Tibial nerve (tissue), 4 donors: ENCODE measurements at regions not wholly inside any gene's neighbourhood (a gene's known extent, or its start where the extent isn't known, plus 50 kb on each side); places are given as distances from the start of the nearest gene placed in this dataset.

Experiments
- DNase-seq, 2 donors: peaks; one replicate each; pipeline ENCODE4 v3.0.0-alpha.2; 2019; ENCODE audit warnings: low spot score in 2 of 2
- H3K27ac ChIP-seq, 4 donors: fragments of 200-600 bp; sonication (generic) in 3 of 4; one replicate each; pipeline ENCODE4 v1.5.1; 2017 to 2019; ENCODE audit warnings: mild to moderate bottlenecking in 1 of 4
- H3K27me3 ChIP-seq, 2 donors: fragments of 200-600 bp; sonication (generic) in 1 of 2; one replicate each; pipeline versions ENCODE4 v1.5.1 to v1.6.0; 2017 to 2019
- H3K36me3 ChIP-seq, 3 donors: fragments of 200-600 bp; sonication (generic); one replicate each; pipeline ENCODE4 v1.5.1; 2018 to 2019
- H3K4me1 ChIP-seq, 4 donors: fragments of 200-600 bp; sonication (generic) in 3 of 4; one replicate each; pipeline ENCODE4 v1.5.1; 2017 to 2019
- H3K4me3 ChIP-seq, 4 donors: fragments of 200-600 bp; sonication (generic) in 3 of 4; one replicate each; pipeline ENCODE4 v1.5.1; 2017 to 2019; ENCODE audit warnings: mild to moderate bottlenecking in 1 of 4, moderate library complexity in 1 of 4
- H3K9me3 ChIP-seq, 4 donors: fragments of 200-600 bp; sonication (generic) in 3 of 4; one replicate each; pipeline ENCODE4 v1.5.1; 2017 to 2019
- EP300 ChIP-seq, 2 donors: sonication (generic); formaldehyde crosslinking; IDR thresholded peaks; one replicate each; pipeline ENCODE4 v1.6.1; 2017; ENCODE audit warnings: antibody characterized with exemption in 2 of 2, mild to moderate bottlenecking in 1 of 2
- POLR2A ChIP-seq, 2 donors: fragments of 450-650 bp; IDR thresholded peaks; one replicate each; pipeline ENCODE4 v1.6.1; 2017; ENCODE audit warnings: antibody characterized with exemption in 2 of 2, mild to moderate bottlenecking in 2 of 2, moderate library complexity in 2 of 2
- WGBS, 2 donors: methylation state at CpG; one replicate each; pipeline ENCODE4 v1.1.5; 2018; 5-methylcytosine and 5-hydroxymethylcytosine counted together
- TF ChIP-seq, protein P1 (sequence below), 5 experiments: fragments of 200-600 bp in 3 of 5; fragments of 450-650 bp in 2 of 5; sonication (generic) in 3 of 5; IDR thresholded peaks; one replicate each; pipeline ENCODE4 v1.5.1; 2016 to 2019; ENCODE audit warnings: antibody characterized with exemption in 5 of 5, mild to moderate bottlenecking in 3 of 5, moderate library complexity in 2 of 5

DNA sequence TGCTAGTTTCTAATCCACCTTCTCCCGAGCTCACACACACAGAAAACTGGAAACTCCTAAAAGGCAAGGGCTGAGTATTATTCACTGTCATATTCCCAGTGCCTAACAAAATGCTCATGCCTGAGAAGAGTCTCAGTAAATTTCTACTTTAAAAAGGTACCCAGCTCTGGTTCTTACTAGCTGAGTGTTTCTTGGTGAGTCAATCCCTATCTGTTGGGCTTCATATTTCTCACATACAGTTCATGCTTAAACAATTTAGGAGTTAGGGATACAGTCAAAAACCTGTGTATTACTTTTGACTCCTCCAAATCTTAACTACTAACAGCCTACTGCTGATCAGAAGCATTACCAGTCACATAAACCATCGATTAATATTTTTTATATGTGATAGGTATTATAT, 204.9 kb downstream of the EN1 start:
- Histone ChIP-seq H3K4me3 (no peak overlapping the region), H3K36me3 (no peaks in the 10 kb centered on the region), H3K9me3 (no peaks in the 10 kb centered on the region), H3K27me3 (no peaks in the 10 kb centered on the region), H3K27ac (no peak overlapping the region), H3K4me1 (no peaks in the 10 kb centered on the region)
- 77 to 81% methylated on average over 2 of the region's 2 CpGs for WGBS, 2 donors
- no peak for DNase-seq
- TF ChIP-seq, protein P1, sequence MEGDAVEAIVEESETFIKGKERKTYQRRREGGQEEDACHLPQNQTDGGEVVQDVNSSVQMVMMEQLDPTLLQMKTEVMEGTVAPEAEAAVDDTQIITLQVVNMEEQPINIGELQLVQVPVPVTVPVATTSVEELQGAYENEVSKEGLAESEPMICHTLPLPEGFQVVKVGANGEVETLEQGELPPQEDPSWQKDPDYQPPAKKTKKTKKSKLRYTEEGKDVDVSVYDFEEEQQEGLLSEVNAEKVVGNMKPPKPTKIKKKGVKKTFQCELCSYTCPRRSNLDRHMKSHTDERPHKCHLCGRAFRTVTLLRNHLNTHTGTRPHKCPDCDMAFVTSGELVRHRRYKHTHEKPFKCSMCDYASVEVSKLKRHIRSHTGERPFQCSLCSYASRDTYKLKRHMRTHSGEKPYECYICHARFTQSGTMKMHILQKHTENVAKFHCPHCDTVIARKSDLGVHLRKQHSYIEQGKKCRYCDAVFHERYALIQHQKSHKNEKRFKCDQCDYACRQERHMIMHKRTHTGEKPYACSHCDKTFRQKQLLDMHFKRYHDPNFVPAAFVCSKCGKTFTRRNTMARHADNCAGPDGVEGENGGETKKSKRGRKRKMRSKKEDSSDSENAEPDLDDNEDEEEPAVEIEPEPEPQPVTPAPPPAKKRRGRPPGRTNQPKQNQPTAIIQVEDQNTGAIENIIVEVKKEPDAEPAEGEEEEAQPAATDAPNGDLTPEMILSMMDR (IDR thresholded peaks at IDR 0.05), result no peak
- TF ChIP-seq POLR2A (IDR thresholded peaks at IDR 0.05) (no peak), EP300 (IDR thresholded peaks at IDR 0.05) (no peak)

DNA sequence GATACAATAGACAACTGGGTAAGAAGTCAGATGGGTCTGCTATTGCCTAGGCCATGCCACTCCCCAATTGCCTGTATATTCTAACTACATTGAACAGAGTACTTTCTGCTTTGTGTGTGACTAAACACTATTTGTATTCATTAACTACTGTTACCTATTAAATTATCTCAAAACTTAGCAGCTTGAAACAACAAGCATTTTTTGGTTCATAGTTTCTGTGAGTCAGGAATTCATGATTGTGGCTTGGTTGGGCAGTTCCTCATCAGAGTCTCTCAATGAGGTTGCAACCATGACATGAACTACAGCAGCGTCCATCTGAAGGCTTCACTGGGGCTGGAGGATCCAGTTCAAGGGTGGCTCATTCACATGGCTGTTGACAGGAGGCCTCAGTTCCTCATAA, 205.7 kb downstream of the EN1 start:
- H3K4me1 ChIP-seq, result no peaks in the 10 kb centered on the region
- TF ChIP-seq EP300 (IDR thresholded peaks at IDR 0.05), result no peak
- TF ChIP-seq POLR2A (IDR thresholded peaks at IDR 0.05), result no peak
- TF ChIP-seq, protein P1 (IDR thresholded peaks at IDR 0.05), result no peak
- no peak overlapping the region for H3K4me3 ChIP-seq
- H3K9me3 ChIP-seq, result peaks cover 0 to 4% (median 0%) of the 10 kb centered on the region in 4 donors
- H3K27me3 ChIP-seq, result no peaks in the 10 kb centered on the region
- WGBS, 2 donors, result 67 to 74% methylated on average over 1 of the region's 1 CpG
- DNase-seq, result no peak
- no peak overlapping the region for H3K27ac ChIP-seq
- no peaks in the 10 kb centered on the region for H3K36me3 ChIP-seq

DNA sequence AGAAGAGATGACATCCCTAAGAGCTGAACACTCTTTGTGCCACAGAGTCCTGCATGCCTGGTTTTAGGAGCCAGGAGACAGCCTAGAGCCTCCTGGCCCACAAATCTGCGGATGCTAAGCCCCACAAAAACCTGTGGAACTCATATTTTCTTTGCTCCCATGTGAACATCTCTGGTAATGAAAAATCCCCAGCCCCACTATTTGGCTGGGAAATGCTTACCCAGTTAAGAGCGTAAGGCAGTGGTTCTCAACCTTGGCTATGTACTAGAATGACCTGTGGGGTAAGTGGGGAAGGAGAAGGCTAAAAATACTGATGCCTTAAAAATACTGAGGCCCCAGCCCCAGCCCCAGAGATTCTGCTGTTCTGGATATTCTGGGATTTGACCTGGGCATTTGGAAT, 208.1 kb downstream of the EN1 start:
- no peak overlapping the region for H3K27ac ChIP-seq

DNA sequence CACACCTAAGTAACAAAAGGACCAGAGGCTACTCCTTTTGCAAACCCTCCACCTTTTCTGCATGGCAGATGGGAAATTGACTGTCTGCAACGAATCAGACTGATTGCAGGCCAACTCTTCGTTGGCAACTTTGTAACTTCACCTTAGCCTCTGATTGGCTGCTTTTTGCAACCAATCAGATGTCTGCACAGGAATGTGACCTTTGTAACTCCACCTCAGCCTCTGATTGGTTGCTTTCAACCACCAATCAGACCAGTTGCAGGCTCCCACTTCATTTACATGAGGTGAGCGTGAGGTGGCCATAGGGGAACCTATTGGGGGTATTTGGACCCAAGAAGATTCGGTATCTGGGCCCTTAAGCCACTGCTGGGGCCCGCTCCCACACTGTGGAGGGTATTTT, 209.0 kb downstream of the EN1 start:
- Histone ChIP-seq H3K4me1 (no peaks in the 10 kb centered on the region), H3K27ac (no peak overlapping the region), H3K4me3 (no peak overlapping the region), H3K27me3 (no peaks in the 10 kb centered on the region), H3K9me3 (peaks cover 0 to 4% (median 0%) of the 10 kb centered on the region in 4 donors), H3K36me3 (no peaks in the 10 kb centered on the region)
- TF ChIP-seq POLR2A (IDR thresholded peaks at IDR 0.05) (no peak), EP300 (IDR thresholded peaks at IDR 0.05) (no peak)
- TF ChIP-seq, protein P1 (IDR thresholded peaks at IDR 0.05), result no peak
- no peak for DNase-seq
- 73 to 74% methylated on average over 5 of the region's 5 CpGs for WGBS, 2 donors

More for the DNA sequence above, 208.1 kb downstream of the EN1 start:
- 80 to 89% methylated on average over 2 of the region's 2 CpGs for WGBS, 2 donors
- TF ChIP-seq POLR2A (IDR thresholded peaks at IDR 0.05) (no peak), EP300 (IDR thresholded peaks at IDR 0.05) (no peak)
- TF ChIP-seq, protein P1 (IDR thresholded peaks at IDR 0.05), result no peak
- H3K36me3 ChIP-seq, result no peaks in the 10 kb centered on the region
- H3K4me3 ChIP-seq, result no peak overlapping the region
- H3K9me3 ChIP-seq, result peaks cover 0 to 4% (median 0%) of the 10 kb centered on the region in 4 donors
- DNase-seq, result no peak
- no peaks in the 10 kb centered on the region for H3K27me3 ChIP-seq
- no peaks in the 10 kb centered on the region for H3K4me1 ChIP-seq

DNA sequence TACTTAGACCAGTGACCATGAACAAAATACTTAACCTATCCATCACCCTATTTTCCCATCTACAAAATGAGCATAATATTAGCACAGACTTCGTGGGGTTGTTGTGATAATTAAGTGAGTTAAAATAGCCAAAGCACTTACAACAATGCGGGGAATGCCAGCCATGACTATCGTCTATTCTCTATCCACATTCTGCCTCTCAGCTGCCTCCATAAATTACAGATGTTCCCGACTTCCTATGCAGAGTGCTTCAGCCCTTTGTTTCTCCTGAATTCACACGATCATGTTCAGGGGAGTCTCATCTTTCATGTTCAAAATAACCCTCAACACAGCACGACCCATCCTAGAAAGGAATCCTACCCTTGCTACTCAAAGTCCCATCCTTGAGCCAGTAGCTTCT, 211.6 kb downstream of the EN1 start:
- Histone ChIP-seq H3K4me1 (no peaks in the 10 kb centered on the region), H3K27me3 (no peaks in the 10 kb centered on the region), H3K9me3 (peaks cover 0 to 4% (median 0%) of the 10 kb centered on the region in 4 donors), H3K27ac (no peak overlapping the region), H3K4me3 (no peak overlapping the region), H3K36me3 (no peaks in the 10 kb centered on the region)
- DNase-seq, result no peak
- WGBS, 2 donors, result 26 to 31% methylated on average over 6 of the region's 6 CpGs
- TF ChIP-seq, protein P1 (IDR thresholded peaks at IDR 0.05), result no peak
- no peak for TF ChIP-seq EP300 (IDR thresholded peaks at IDR 0.05)
- no peak for TF ChIP-seq POLR2A (IDR thresholded peaks at IDR 0.05)
